ENCODE measurements at regions not wholly inside any gene's neighbourhood (a gene's known extent, or its start where the extent isn't known, plus 50 kb on each side); places are given as distances from the start of the nearest gene placed in this dataset.

DNA sequence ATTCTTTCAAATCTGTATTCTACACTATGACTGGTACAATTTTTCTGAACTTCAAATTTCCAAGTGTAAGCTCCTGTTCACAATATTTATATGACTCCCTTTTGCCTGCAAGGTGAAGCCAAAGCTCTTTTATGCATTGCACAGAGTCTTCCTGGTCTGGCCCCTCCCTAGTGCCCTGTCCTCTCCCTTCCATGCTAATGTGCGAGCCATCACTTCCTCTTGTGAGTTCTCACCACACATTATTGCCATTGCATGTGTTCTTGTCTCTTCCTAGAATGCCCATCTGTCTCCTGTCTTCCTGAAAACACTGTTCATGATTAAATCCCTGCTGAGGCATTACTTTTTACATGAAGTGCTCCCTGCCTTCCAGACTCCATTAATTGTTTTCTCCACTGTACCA lies 169.9 kb downstream of the MC4R start:
- H3K27me3 ChIP-seq (ENCODE audit: insufficient read depth, low read length) = no peaks in the 10 kb centered on the region
- no peak overlapping the region for H2BK5ac ChIP-seq (ENCODE audit: low read depth, low read length, poor library complexity)
- no peak overlapping the region for H3K9ac ChIP-seq (ENCODE audit: low read length)
- H3K4ac ChIP-seq (ENCODE audit: low read depth, low read length) = no peak overlapping the region
- no peak overlapping the region for H3K14ac ChIP-seq (ENCODE audit: low read length)
- no peak overlapping the region for H3K4me3 ChIP-seq (ENCODE audit: low read depth, low read length)
- H4K8ac ChIP-seq (ENCODE audit: low read depth, low read length) = no peak overlapping the region
- H3K9me3 ChIP-seq (ENCODE audit: insufficient read depth, low read depth, low read length) = no peaks in the 10 kb centered on the region
- H3K36me3 ChIP-seq (ENCODE audit: control insufficient read depth in 1 of 2, insufficient read depth in 2 of 2, low read length in 2 of 2) = no peaks in the 10 kb centered on the region
- no peak overlapping the region for H3K23ac ChIP-seq (ENCODE audit: low read length)
- no CpG with 5 or more reads among the region's 1 CpG for WGBS (ENCODE audit: extremely low coverage, insufficient coverage, insufficient read length)
- H2BK120ac ChIP-seq (ENCODE audit: insufficient read depth, low read length, poor library complexity) = no peak overlapping the region
- H2AFZ ChIP-seq (ENCODE audit: insufficient read depth, low read length, poor library complexity) = no peak overlapping the region
- H3K4me1 ChIP-seq (ENCODE audit: control insufficient read depth in 1 of 2, insufficient read depth in 2 of 2, low read length in 2 of 2) = no peaks in the 10 kb centered on the region
- no peak overlapping the region for H3K18ac ChIP-seq (ENCODE audit: low read length)
- H3K4me2 ChIP-seq (ENCODE audit: low read length) = no peak overlapping the region
- H4K91ac ChIP-seq (ENCODE audit: low read depth, low read length) = no peak overlapping the region
- H3K79me2 ChIP-seq (ENCODE audit: control insufficient read depth, insufficient read depth, low read length, poor library complexity) = no peaks in the 10 kb centered on the region
- DNase-seq = no peak
- no peak overlapping the region for H2BK12ac ChIP-seq (ENCODE audit: low read length)
- H3K79me1 ChIP-seq (ENCODE audit: low read length) = no peaks in the 10 kb centered on the region
- H4K12ac ChIP-seq (ENCODE audit: low read depth, low read length) = no peak overlapping the region
- no peak overlapping the region for H3K27ac ChIP-seq (ENCODE audit: low read depth, low read length)
- H2AK5ac ChIP-seq (ENCODE audit: low read length) = no peak overlapping the region

DNA sequence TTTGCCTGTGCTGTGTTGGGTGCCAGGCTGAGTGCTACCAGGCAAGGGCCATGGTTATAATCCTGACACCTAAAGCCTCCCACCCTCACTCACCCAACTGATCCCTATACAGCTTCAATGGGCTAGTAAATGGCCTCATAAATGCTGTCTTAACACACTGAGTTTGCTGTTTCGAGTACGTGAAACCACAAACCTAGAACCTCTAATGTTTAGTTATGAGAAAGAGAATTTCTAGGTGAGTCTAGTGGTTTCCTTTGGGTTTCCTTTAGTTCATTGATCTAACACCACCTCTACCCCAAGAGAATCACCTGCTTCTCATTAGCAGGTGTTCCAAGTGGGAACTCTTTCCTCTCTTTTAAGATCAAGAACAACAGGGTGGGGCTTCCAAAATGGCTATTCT lies 172.0 kb downstream of the MC4R start:
- no peaks in the 10 kb centered on the region for H3K27me3 ChIP-seq (ENCODE audit: insufficient read depth, low read length)
- H4K8ac ChIP-seq (ENCODE audit: low read depth, low read length) = no peak overlapping the region
- no peak overlapping the region for H3K4me2 ChIP-seq (ENCODE audit: low read length)
- no peaks in the 10 kb centered on the region for H3K4me1 ChIP-seq (ENCODE audit: control insufficient read depth in 1 of 2, insufficient read depth in 2 of 2, low read length in 2 of 2)
- H4K12ac ChIP-seq (ENCODE audit: low read depth, low read length) = no peak overlapping the region
- H3K23ac ChIP-seq (ENCODE audit: low read length) = no peak overlapping the region
- WGBS (ENCODE audit: extremely low coverage, insufficient coverage, insufficient read length) = no CpG with 5 or more reads among the region's 2 CpGs
- DNase-seq = no peak
- no peak overlapping the region for H3K14ac ChIP-seq (ENCODE audit: low read length)
- no peak overlapping the region for H2AK5ac ChIP-seq (ENCODE audit: low read length)
- no peak overlapping the region for H2BK120ac ChIP-seq (ENCODE audit: insufficient read depth, low read length, poor library complexity)
- H3K27ac ChIP-seq (ENCODE audit: low read depth, low read length) = no peak overlapping the region
- no peak overlapping the region for H2BK5ac ChIP-seq (ENCODE audit: low read depth, low read length, poor library complexity)
- H3K9me3 ChIP-seq (ENCODE audit: insufficient read depth, low read depth, low read length) = no peaks in the 10 kb centered on the region
- no peak overlapping the region for H3K9ac ChIP-seq (ENCODE audit: low read length)
- H3K4ac ChIP-seq (ENCODE audit: low read depth, low read length) = no peak overlapping the region
- no peak overlapping the region for H4K91ac ChIP-seq (ENCODE audit: low read depth, low read length)
- H2BK12ac ChIP-seq (ENCODE audit: low read length) = no peak overlapping the region
- H3K18ac ChIP-seq (ENCODE audit: low read length) = no peak overlapping the region
- H3K79me1 ChIP-seq (ENCODE audit: low read length) = no peaks in the 10 kb centered on the region
- no peak overlapping the region for H3K4me3 ChIP-seq (ENCODE audit: low read depth, low read length)
- no peaks in the 10 kb centered on the region for H3K79me2 ChIP-seq (ENCODE audit: control insufficient read depth, insufficient read depth, low read length, poor library complexity)
- H3K36me3 ChIP-seq (ENCODE audit: control insufficient read depth in 1 of 2, insufficient read depth in 2 of 2, low read length in 2 of 2) = no peaks in the 10 kb centered on the region
- H2AFZ ChIP-seq (ENCODE audit: insufficient read depth, low read length, poor library complexity) = no peak overlapping the region

DNA sequence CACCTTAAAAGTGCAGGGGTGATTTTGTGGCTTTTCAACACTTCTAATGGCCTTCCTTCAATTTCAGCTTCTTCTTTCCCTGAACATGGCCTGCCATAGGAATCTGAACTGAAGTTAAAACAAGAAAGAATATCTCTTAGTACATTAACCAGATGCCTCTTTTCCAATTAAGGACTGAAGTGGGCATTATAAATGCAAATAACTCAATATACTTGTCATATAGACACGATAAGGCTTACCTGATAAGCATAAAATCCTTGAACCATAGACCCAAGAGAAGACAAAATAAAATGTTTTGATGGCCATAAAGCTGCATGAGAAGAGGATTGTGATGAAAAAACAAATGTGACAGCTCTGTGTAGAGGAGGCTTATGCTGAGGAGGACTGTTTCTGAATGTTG lies 173.1 kb downstream of the MC4R start:
- no peak overlapping the region for H3K9ac ChIP-seq (ENCODE audit: low read length)
- no peak overlapping the region for H3K18ac ChIP-seq (ENCODE audit: low read length)
- no peak overlapping the region for H2AK5ac ChIP-seq (ENCODE audit: low read length)
- H3K79me2 ChIP-seq (ENCODE audit: control insufficient read depth, insufficient read depth, low read length, poor library complexity) = no peaks in the 10 kb centered on the region
- H3K36me3 ChIP-seq (ENCODE audit: control insufficient read depth in 1 of 2, insufficient read depth in 2 of 2, low read length in 2 of 2) = no peaks in the 10 kb centered on the region
- no peak overlapping the region for H3K27ac ChIP-seq (ENCODE audit: low read depth, low read length)
- no peaks in the 10 kb centered on the region for H3K4me1 ChIP-seq (ENCODE audit: control insufficient read depth in 1 of 2, insufficient read depth in 2 of 2, low read length in 2 of 2)
- H2BK5ac ChIP-seq (ENCODE audit: low read depth, low read length, poor library complexity) = no peak overlapping the region
- H4K8ac ChIP-seq (ENCODE audit: low read depth, low read length) = no peak overlapping the region
- DNase-seq = no peak
- H3K23ac ChIP-seq (ENCODE audit: low read length) = no peak overlapping the region
- H3K79me1 ChIP-seq (ENCODE audit: low read length) = no peaks in the 10 kb centered on the region
- no CpG with 5 or more reads among the region's 1 CpG for WGBS (ENCODE audit: extremely low coverage, insufficient coverage, insufficient read length)
- no peak overlapping the region for H4K12ac ChIP-seq (ENCODE audit: low read depth, low read length)
- no peak overlapping the region for H4K91ac ChIP-seq (ENCODE audit: low read depth, low read length)
- H2AFZ ChIP-seq (ENCODE audit: insufficient read depth, low read length, poor library complexity) = no peak overlapping the region
- H3K27me3 ChIP-seq (ENCODE audit: insufficient read depth, low read length) = no peaks in the 10 kb centered on the region
- no peak overlapping the region for H2BK12ac ChIP-seq (ENCODE audit: low read length)
- H3K14ac ChIP-seq (ENCODE audit: low read length) = no peak overlapping the region
- H3K4me3 ChIP-seq (ENCODE audit: low read depth, low read length) = no peak overlapping the region
- no peaks in the 10 kb centered on the region for H3K9me3 ChIP-seq (ENCODE audit: insufficient read depth, low read depth, low read length)
- H3K4ac ChIP-seq (ENCODE audit: low read depth, low read length) = no peak overlapping the region
- H2BK120ac ChIP-seq (ENCODE audit: insufficient read depth, low read length, poor library complexity) = no peak overlapping the region
- H3K4me2 ChIP-seq (ENCODE audit: low read length) = no peak overlapping the region

GRCh38 chr18:60197671-60198462 lies 174.7 kb downstream of the MC4R start:
- no peak overlapping the region for H3K4me2 ChIP-seq (ENCODE audit: low read length)
- H3K9me3 ChIP-seq (ENCODE audit: insufficient read depth, low read depth, low read length) = no peaks in the 10 kb centered on the region
- H3K18ac ChIP-seq (ENCODE audit: low read length) = no peak overlapping the region
- no peak overlapping the region for H2AFZ ChIP-seq (ENCODE audit: insufficient read depth, low read length, poor library complexity)
- H3K27me3 ChIP-seq (ENCODE audit: insufficient read depth, low read length) = no peaks in the 10 kb centered on the region
- H3K14ac ChIP-seq (ENCODE audit: low read length) = no peak overlapping the region
- H3K36me3 ChIP-seq (ENCODE audit: control insufficient read depth in 1 of 2, insufficient read depth in 2 of 2, low read length in 2 of 2) = no peaks in the 10 kb centered on the region
- H3K4me1 ChIP-seq (ENCODE audit: control insufficient read depth in 1 of 2, insufficient read depth in 2 of 2, low read length in 2 of 2) = no peaks in the 10 kb centered on the region
- no peak overlapping the region for H4K91ac ChIP-seq (ENCODE audit: low read depth, low read length)
- no peak overlapping the region for H3K4me3 ChIP-seq (ENCODE audit: low read depth, low read length)
- no peak overlapping the region for H4K8ac ChIP-seq (ENCODE audit: low read depth, low read length)
- H2AK5ac ChIP-seq (ENCODE audit: low read length) = no peak overlapping the region
- H3K27ac ChIP-seq (ENCODE audit: low read depth, low read length) = no peak overlapping the region
- no CpG with 5 or more reads among the region's 3 CpGs for WGBS (ENCODE audit: extremely low coverage, insufficient coverage, insufficient read length)
- H2BK5ac ChIP-seq (ENCODE audit: low read depth, low read length, poor library complexity) = no peak overlapping the region
- H2BK120ac ChIP-seq (ENCODE audit: insufficient read depth, low read length, poor library complexity) = no peak overlapping the region
- H3K9ac ChIP-seq (ENCODE audit: low read length) = no peak overlapping the region
- no peak overlapping the region for H4K12ac ChIP-seq (ENCODE audit: low read depth, low read length)
- no peak overlapping the region for H3K23ac ChIP-seq (ENCODE audit: low read length)
- H3K79me1 ChIP-seq (ENCODE audit: low read length) = no peaks in the 10 kb centered on the region
- H3K79me2 ChIP-seq (ENCODE audit: control insufficient read depth, insufficient read depth, low read length, poor library complexity) = no peaks in the 10 kb centered on the region
- DNase-seq = peak; percentile 12 to 18
- no peak overlapping the region for H3K4ac ChIP-seq (ENCODE audit: low read depth, low read length)
- H2BK12ac ChIP-seq (ENCODE audit: low read length) = no peak overlapping the region

Measured in trophoblast cell (in vitro differentiated cells and primary cell).